ENCODE measurements at regions not wholly inside any gene's neighbourhood (a gene's known extent, or its start where the extent isn't known, plus 50 kb on each side); places are given as distances from the start of the nearest gene placed in this dataset.

- no peak for TF ChIP-seq POLR2A (IDR thresholded peaks at IDR 0.05)
- no peak for TF ChIP-seq CTCF (IDR thresholded peaks at IDR 0.05)
These were observed 612.2 kb upstream of the CXADR start for GRCh38 chr21:16900685-16901084.

All from heart left ventricle (tissue), 13 donors.